CD14-positive monocyte (primary cell): ENCODE measurements at regions not wholly inside any gene's neighbourhood (a gene's known extent, or its start where the extent isn't known, plus 50 kb on each side); places are given as distances from the start of the nearest gene placed in this dataset.

Source experiments
- DNase-seq, 3 donors: peaks; one replicate each; pipeline ENCODE4 v3.0.0-alpha.2; 2011 to 2022
- H2AFZ ChIP-seq: 2 replicates; pipeline ENCODE4 v1.6.0; 2012; ENCODE audit warnings: mild to moderate bottlenecking, low read depth, low read length, inconsistent platforms; ENCODE audit not compliant: insufficient read depth, poor library complexity, severe bottlenecking
- H3K27ac ChIP-seq, 2 donors: 1 replicate in 1 of 2; 2 replicates in 1 of 2; pipeline ENCODE4 v1.5.1; 2012 to 2013; ENCODE audit warnings: low read length in 2 of 2, control low read depth in 1 of 2, inconsistent platforms in 1 of 2, low read depth in 1 of 2, mild to moderate bottlenecking in 1 of 2
- H3K27me3 ChIP-seq, 2 donors: one replicate each; pipeline versions ENCODE4 v1.6.0 to v1.6.1; 2011 to 2013; ENCODE audit warnings: low read length in 2 of 2; ENCODE audit not compliant: control insufficient read depth in 2 of 2, insufficient read depth in 2 of 2
- H3K36me3 ChIP-seq, 2 donors: replicated peaks in 1 of 2; 1 replicate in 1 of 2; 2 replicates in 1 of 2; pipeline versions ENCODE4 v1.5.1 to v1.6.1; 2012 to 2013; ENCODE audit warnings: low read length in 2 of 2, control low read depth in 1 of 2, inconsistent platforms in 1 of 2, mild to moderate bottlenecking in 1 of 2; ENCODE audit not compliant: insufficient read depth in 2 of 2, control insufficient read depth in 1 of 2
- H3K4me1 ChIP-seq, 2 donors: 1 replicate in 1 of 2; 2 replicates in 1 of 2; pipeline versions ENCODE4 v1.5.1 to v1.6.1; 2012 to 2013; ENCODE audit warnings: low read length in 2 of 2, control low read depth in 1 of 2, inconsistent platforms in 1 of 2, mild to moderate bottlenecking in 1 of 2, moderate library complexity in 1 of 2; ENCODE audit not compliant: insufficient read depth in 2 of 2, control insufficient read depth in 1 of 2
- H3K4me2 ChIP-seq: replicated peaks from 2 replicates; pipeline ENCODE3; 2012; ENCODE audit warnings: low read length, moderate library complexity, mild to moderate bottlenecking; ENCODE audit not compliant: poor library complexity, severe bottlenecking; ENCODE audit errors: extremely low read depth
- H3K4me3 ChIP-seq, 3 experiments: fragments of 200-600 bp in 1 of 3; sonication (generic) in 1 of 3; replicated peaks in 1 of 3; 1 replicate in 2 of 3; 2 replicates in 1 of 3; pipeline ENCODE4 v1.5.1; 2011 to 2013; ENCODE audit warnings: low read length in 3 of 3, mild to moderate bottlenecking in 3 of 3, control low read depth in 2 of 3, low read depth in 2 of 3, inconsistent platforms in 1 of 3, moderate library complexity in 1 of 3
- H3K79me2 ChIP-seq: 2 replicates; pipeline ENCODE4 v1.6.0; 2012; ENCODE audit warnings: mild to moderate bottlenecking, control low read depth, inconsistent platforms, low read length, moderate library complexity; ENCODE audit not compliant: insufficient read depth
- H3K9ac ChIP-seq: 2 replicates; pipeline ENCODE4 v1.6.0; 2017; ENCODE audit warnings: low read length, mild to moderate bottlenecking; ENCODE audit not compliant: insufficient read depth, poor library complexity, severe bottlenecking
- H3K9me3 ChIP-seq, 2 donors: replicated peaks in 1 of 2; 1 replicate in 1 of 2; 2 replicates in 1 of 2; pipeline versions ENCODE4 v1.5.1 to v1.6.1; 2012 to 2013; ENCODE audit warnings: low read length in 2 of 2, control low read depth in 1 of 2; ENCODE audit not compliant: control insufficient read depth in 1 of 2, insufficient read depth in 1 of 2
- H4K20me1 ChIP-seq: 2 replicates; pipeline ENCODE4 v1.6.0; 2012; ENCODE audit warnings: mild to moderate bottlenecking, low read length, control low read depth, moderate library complexity; ENCODE audit not compliant: insufficient read depth
- H3K27ac Mint-ChIP-seq, 7 donors: one replicate each; pipeline ENCODE4 v1.8.0; 2020; ENCODE audit warnings: mild to moderate bottlenecking in 7 of 7, mixed read lengths in 7 of 7, moderate library complexity in 6 of 7, inconsistent platforms in 2 of 7
- H3K27me3 Mint-ChIP-seq, 3 donors: one replicate each; pipeline ENCODE4 v1.8.0; 2021 to 2022; ENCODE audit warnings: low read depth in 3 of 3, mild to moderate bottlenecking in 3 of 3, mixed read lengths in 3 of 3, moderate library complexity in 3 of 3, inconsistent platforms in 1 of 3
- H3K36me3 Mint-ChIP-seq, 2 donors: one replicate each; pipeline ENCODE4 v1.8.0; 2020; ENCODE audit warnings: mixed read lengths in 2 of 2, inconsistent platforms in 1 of 2, mild to moderate bottlenecking in 1 of 2
- H3K4me1 Mint-ChIP-seq: one replicate; pipeline ENCODE4 v1.8.0; 2020; ENCODE audit warnings: mild to moderate bottlenecking, mixed read lengths
- H3K4me3 Mint-ChIP-seq, 2 donors: one replicate each; pipeline ENCODE4 v1.8.0; 2020; ENCODE audit warnings: mild to moderate bottlenecking in 2 of 2, mixed read lengths in 2 of 2, moderate library complexity in 1 of 2
- H3K9me3 Mint-ChIP-seq, 7 donors: one replicate each; pipeline ENCODE4 v1.8.0; 2020 to 2022; ENCODE audit warnings: mixed read lengths in 7 of 7, mild to moderate bottlenecking in 6 of 7, moderate library complexity in 6 of 7, inconsistent platforms in 2 of 7
- WGBS: methylation state at CpG from one replicate; pipeline ENCODE4 v1.1.5; 2013; ENCODE audit warnings: missing lambda C conversion rate; ENCODE audit not compliant: insufficient coverage; 5-methylcytosine and 5-hydroxymethylcytosine counted together
- intact Hi-C, 2 donors: fragments of 100-400 bp; cut with micrococcal nuclease; formaldehyde crosslinking; loops; one replicate each; pipeline versions ENCODE4 v1.15.0 to v1.15.1; 2023
- TF ChIP-seq, protein P1 (sequence below): fragments of 200-600 bp; IDR thresholded peaks from one replicate; pipeline ENCODE4 v1.8.0; 2022; ENCODE audit warnings: antibody characterized with exemption, mild to moderate bottlenecking

GRCh38 chr22:49183208-49183825 lies 644.4 kb downstream of the BRD1 start:
- H3K9me3 Mint-ChIP-seq: peaks cover 0 to 4% (median 3%) of the 10 kb centered on the region in 7 donors
- Histone ChIP-seq H3K4me3 (no peak overlapping the region), H3K79me2 (no peaks in the 10 kb centered on the region), H3K9me3 (no peaks in the 10 kb centered on the region), H3K27ac (no peak overlapping the region), H3K27me3 (no peaks in the 10 kb centered on the region), H3K36me3 (no peaks in the 10 kb centered on the region), H4K20me1 (no peaks in the 10 kb centered on the region), H3K9ac (no peak overlapping the region), H3K4me2 (no peak overlapping the region), H2AFZ (no peak overlapping the region), H3K4me1 (no peaks in the 10 kb centered on the region)
- H3K4me3 Mint-ChIP-seq: no peak overlapping the region
- intact Hi-C loops: no loop called here
- TF ChIP-seq, protein P1, sequence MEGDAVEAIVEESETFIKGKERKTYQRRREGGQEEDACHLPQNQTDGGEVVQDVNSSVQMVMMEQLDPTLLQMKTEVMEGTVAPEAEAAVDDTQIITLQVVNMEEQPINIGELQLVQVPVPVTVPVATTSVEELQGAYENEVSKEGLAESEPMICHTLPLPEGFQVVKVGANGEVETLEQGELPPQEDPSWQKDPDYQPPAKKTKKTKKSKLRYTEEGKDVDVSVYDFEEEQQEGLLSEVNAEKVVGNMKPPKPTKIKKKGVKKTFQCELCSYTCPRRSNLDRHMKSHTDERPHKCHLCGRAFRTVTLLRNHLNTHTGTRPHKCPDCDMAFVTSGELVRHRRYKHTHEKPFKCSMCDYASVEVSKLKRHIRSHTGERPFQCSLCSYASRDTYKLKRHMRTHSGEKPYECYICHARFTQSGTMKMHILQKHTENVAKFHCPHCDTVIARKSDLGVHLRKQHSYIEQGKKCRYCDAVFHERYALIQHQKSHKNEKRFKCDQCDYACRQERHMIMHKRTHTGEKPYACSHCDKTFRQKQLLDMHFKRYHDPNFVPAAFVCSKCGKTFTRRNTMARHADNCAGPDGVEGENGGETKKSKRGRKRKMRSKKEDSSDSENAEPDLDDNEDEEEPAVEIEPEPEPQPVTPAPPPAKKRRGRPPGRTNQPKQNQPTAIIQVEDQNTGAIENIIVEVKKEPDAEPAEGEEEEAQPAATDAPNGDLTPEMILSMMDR: no peak
- 75% methylated on average over 21 of the region's 22 CpGs for WGBS
- H3K36me3 Mint-ChIP-seq: no peaks in the 10 kb centered on the region
- no peak overlapping the region for H3K27ac Mint-ChIP-seq
- H3K4me1 Mint-ChIP-seq: no peaks in the 10 kb centered on the region
- peaks cover 0 to 3% (median 1%) of the 10 kb centered on the region in 3 donors for H3K27me3 Mint-ChIP-seq
- DNase-seq: no peak

DNA sequence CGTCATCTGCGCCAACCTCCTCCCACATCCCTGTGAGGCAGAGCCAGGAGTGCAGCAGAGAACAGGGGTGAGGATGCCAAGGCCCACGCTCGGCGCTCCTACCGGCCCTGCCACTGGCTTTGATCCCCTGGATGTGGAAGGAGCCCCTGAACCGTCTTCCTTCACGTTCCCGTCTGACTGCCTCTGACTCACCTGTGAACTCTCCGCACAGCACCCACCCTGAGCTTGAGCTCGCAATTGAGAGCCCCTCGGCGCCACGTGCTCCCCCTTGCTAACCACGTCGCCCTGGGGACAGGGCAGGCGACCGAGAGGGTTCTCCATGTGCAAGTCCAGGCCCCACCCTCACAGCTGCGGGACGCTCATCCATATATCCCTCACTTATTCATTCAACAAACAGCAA lies 645.3 kb downstream of the BRD1 start:
- H3K27me3 Mint-ChIP-seq: peaks cover 0 to 3% (median 1%) of the 10 kb centered on the region in 3 donors

More for the DNA sequence above, 645.3 kb downstream of the BRD1 start:
- Mint-ChIP-seq H3K27ac (no peak overlapping the region), H3K4me3 (no peak overlapping the region), H3K36me3 (no peaks in the 10 kb centered on the region), H3K4me1 (no peaks in the 10 kb centered on the region), H3K9me3 (peaks cover 0 to 1% (median 0%) of the 10 kb centered on the region in 7 donors)
- Histone ChIP-seq H3K4me2 (no peak overlapping the region), H3K36me3 (no peaks in the 10 kb centered on the region), H2AFZ (no peak overlapping the region), H3K4me3 (no peak overlapping the region), H3K4me1 (no peaks in the 10 kb centered on the region), H3K9ac (no peak overlapping the region), H3K27ac (no peak overlapping the region), H3K79me2 (no peaks in the 10 kb centered on the region), H3K9me3 (no peaks in the 10 kb centered on the region), H4K20me1 (no peaks in the 10 kb centered on the region), H3K27me3 (no peaks in the 10 kb centered on the region)
- WGBS: 92% methylated on average over 20 of the region's 20 CpGs
- TF ChIP-seq, protein P1: no peak
- intact Hi-C loops: no loop called here
- no peak for DNase-seq
